ENCODE measurements at regions not wholly inside any gene's neighbourhood (a gene's known extent, or its start where the extent isn't known, plus 50 kb on each side); places are given as distances from the start of the nearest gene placed in this dataset.

DNA sequence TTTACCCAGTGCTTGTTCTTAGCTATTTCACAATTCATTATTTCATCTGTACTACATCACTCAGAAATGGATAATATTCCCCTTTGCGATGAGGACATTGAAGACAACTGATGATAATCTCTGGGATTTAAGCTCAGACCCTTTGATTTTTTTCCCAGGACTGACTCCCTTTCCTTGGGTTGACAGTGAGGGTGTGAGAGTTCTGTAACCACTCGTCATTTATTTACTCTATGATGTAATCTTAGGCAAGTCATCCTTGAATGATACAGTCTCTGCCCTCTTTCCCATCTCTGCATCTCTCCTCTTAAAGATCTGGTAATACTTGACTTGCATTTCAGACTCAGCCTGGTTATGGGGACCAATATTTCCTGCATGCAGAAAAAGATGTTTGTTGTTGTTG lies 1041.7 kb downstream of the AGBL1 start:
- TF ChIP-seq, protein P1, sequence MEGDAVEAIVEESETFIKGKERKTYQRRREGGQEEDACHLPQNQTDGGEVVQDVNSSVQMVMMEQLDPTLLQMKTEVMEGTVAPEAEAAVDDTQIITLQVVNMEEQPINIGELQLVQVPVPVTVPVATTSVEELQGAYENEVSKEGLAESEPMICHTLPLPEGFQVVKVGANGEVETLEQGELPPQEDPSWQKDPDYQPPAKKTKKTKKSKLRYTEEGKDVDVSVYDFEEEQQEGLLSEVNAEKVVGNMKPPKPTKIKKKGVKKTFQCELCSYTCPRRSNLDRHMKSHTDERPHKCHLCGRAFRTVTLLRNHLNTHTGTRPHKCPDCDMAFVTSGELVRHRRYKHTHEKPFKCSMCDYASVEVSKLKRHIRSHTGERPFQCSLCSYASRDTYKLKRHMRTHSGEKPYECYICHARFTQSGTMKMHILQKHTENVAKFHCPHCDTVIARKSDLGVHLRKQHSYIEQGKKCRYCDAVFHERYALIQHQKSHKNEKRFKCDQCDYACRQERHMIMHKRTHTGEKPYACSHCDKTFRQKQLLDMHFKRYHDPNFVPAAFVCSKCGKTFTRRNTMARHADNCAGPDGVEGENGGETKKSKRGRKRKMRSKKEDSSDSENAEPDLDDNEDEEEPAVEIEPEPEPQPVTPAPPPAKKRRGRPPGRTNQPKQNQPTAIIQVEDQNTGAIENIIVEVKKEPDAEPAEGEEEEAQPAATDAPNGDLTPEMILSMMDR (conservative IDR thresholded peaks at IDR 0.05; ENCODE audit: low read depth, low read length), result no peak
- TF ChIP-seq EZH2 (IDR thresholded peaks at IDR 0.05; ENCODE audit: borderline replicate concordance, low read depth, low read length, poor library complexity, severe bottlenecking), result no peak

All from A673 (cell line).